ENCODE measurements at regions not wholly inside any gene's neighbourhood (a gene's known extent, or its start where the extent isn't known, plus 50 kb on each side); places are given as distances from the start of the nearest gene placed in this dataset.
A peak's percentile ranks its signal among the peaks of the same experiment; 100 is the strongest.
"Not testable (repeated sequence)": the region's sequence is repeated elsewhere in the genome, so short reads cannot be mapped to it uniquely, and the experiment has no call there.

DNA sequence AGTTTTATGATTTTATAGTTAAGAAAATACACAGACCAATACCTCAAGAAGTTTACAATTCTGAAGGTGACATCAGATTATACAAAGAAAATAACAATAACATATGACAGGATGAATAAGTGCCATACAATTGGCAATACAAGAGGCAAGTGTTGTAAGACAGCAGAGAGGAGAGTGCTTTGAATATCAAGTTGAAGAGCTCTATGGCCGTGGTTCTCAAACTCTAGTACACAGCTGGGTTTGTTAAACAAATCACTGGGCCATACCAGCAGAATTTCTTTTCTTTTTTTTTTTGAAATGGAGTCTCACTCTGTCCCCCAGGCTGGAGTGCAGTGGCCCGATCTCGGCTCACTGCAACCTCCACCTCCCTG lies 167.1 kb upstream of the NECTIN3 start:
- DNase-seq: no peak

DNA sequence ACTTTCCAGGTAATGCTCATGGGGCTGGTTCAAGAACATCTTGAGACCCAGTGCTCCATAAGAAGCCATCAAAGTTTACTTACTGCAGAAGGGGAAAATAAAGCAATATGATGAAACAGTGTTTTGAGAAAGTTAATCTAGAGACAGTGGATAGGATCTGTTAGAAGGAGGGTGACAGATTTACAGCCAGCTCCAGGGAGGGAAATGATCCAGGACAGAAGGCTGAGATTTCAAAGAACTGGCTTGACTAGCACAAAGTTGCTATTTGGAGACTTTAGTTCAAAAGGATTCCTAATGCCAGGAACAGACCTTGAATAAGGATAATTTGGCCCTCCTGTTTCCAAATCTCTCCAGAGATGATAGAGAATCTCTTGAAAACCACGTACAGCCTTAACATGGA lies 166.5 kb upstream of the NECTIN3 start:
- no peak for DNase-seq

GRCh38 chr3:110909839-110910238 lies 161.8 kb upstream of the NECTIN3 start:
- DNase-seq: no peak

GRCh38 chr3:110910346-110910955 lies 161.2 kb upstream of the NECTIN3 start:
- DNase-seq: no peak

- no peak for DNase-seq
Observed at GRCh38 chr3:110918963-110919362, 152.7 kb upstream of the NECTIN3 start.

DNA sequence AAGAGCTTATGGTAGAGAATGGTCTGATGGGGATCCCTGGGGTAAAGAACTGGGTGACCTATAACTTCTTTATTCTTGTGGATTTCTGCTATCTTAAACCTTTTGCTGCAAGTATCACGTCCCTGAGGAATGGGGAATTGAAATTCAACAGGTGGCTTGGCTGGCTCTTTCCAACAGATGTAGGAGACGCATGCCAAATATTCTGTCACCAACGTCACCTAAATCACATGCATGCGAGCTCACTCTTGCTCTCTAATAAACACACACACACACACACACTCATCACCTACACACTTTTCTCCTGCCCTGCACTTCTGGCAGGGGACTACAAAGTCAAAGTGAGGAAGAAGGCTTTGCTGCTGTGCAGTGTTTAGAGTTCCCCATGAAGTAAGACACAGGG lies 145.8 kb upstream of the NECTIN3 start:
- DNase-seq: peak; percentile 47

- DNase-seq: no peak
Observed at GRCh38 chr3:110928016-110928662, 143.5 kb upstream of the NECTIN3 start.

DNA sequence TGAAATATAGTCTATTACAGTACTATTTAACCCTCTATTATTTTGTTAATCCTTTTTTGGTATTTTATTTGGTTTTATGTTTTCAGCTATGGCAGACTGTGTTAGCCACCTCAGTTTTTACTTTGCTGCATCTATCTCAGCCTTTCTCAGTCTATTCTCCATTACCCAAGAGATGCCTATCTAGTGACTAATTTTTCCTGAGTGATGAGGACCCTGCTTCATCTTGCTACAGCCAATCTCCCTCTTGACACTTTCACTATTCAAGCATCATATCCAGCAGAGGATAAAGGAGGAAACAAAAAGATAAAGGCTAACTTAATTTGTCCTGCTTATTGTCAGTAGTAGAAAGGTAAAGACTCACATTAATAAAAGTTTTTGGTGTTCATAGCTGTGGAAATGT lies 141.8 kb upstream of the NECTIN3 start:
- DNase-seq: no peak

GRCh38 chr3:110932567-110932966 lies 139.0 kb upstream of the NECTIN3 start:
- no peak for DNase-seq

DNA sequence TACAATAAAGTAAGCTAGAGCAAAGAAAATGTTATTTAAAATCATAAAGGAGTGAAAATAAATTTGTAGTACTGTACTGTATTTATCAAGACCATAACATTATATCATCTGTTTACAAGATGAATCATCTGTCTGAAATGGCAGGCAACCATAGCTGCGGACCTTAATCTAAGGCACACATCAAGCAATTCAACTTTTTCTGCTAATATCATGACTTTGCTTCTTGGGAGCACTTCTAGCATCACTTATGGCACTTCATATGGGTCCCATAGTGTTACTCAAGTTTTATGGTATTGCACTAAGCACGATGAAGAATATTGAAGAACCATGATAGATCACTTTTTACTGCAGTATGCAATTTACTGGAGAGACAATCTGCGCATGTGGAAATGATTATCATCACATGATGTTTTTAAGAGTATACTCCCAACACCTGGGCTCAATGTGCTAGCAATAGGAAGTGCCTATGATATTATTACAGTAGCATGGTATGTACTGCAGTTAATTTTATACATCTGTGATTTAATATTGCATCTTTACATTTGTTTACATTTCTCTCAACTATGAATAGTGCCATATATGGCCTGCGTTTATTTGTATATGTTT lies 137.7 kb upstream of the NECTIN3 start:
- DNase-seq: no peak

DNA sequence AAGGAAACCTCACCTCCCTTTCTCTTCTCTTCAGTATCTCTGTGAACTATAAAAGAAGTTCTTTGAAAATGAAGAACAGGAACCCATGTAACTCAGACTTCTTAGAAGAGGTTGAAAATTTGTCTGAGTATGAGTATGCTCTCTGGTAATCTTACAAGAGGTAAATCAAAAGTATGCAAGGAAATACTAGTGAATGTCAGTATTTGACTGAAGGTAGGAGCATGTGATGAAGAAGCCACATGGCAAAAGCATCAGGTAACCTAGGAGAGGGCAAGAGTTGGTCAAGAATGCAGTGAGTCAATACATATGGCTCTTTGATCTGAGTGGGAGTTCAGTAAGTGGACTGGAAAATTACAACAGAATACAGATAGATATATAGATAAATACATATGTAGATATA lies 133.0 kb upstream of the NECTIN3 start:
- DNase-seq: no peak

- DNase-seq: no peak
Observed at GRCh38 chr3:110940055-110940454, 131.6 kb upstream of the NECTIN3 start.

DNA sequence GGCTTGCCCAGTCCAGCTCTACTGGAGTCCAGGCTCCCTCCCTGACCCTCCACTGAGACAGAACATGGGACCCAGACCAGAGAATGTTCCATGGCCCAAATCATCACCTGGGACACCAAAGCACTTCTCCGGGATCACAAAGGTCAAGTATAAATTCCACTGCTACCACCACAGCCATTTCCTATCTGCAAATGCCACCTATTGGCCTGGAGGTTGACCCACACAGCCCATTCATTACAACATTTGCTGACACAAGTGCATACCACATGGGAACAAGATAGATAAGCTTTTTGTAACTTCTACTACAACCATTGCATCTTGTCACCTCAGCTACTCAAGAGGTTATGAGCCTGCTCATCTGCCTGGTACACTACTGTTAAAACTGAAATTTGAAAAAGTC lies 126.8 kb upstream of the NECTIN3 start:
- DNase-seq: no peak

DNA sequence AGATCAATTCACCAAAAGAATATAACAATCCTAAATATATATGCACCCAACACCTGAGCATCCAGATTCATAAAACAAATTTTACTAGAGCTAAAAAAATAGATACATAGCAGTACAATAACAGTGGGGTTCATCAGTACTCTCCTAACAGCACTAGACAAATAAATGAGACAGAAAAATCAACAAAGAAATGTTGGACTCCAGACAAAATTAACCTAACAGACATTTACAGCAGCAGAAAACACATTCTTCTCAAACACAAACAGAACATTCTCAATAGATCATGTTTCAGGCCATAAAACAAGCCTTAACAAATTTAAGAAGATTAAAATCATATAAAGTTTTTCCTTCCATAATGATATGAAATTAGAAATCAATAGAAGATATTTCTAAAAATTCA lies 124.8 kb upstream of the NECTIN3 start:
- no peak for DNase-seq

DNA sequence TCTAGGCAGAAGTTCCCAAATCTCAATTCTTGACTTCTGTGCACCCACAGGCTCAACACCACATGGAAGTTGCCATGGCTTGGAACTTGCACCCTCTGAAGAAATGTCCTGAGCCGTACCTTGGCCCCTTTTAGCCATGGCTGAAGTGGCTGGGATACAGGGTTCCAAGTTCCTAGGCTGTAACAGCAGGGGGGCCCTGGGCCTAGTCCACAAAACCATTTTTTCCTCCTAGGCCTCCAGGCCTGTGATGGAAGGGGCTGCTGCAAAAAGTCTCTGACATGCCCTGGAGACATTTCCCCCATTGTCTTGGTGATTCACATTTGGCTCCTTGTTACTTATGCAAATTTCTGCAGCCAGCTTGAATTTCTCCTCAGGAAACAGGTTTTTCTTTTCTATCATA lies 122.4 kb upstream of the NECTIN3 start:
- not testable (repeated sequence) for DNase-seq

DNA sequence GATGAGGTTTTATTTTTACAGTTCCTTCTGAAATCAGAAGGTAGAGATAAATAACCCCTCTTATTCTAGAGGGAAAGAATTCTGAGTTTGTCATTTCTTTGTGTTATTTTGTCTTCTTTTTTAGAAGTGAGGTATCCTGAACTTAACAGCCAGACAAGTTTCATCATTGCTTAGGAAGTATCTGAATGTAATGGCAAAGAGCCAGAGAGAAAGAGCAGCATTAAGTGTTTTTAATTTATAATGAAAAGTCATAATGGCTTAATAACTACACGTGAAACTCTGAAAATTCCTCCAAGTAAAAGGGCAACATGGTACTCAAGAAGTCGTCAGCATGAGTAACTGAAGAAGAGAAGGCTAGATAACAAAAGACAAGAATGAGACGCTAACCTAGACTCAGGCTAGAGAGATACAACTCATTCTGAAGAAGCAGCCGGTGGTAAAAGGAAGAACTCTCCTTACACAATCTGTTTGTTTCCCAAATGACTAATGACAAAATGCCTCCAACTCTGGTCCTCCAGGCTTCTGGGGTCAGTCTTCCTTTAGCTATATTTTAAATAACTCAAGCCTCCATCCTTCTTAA lies 116.2 kb upstream of the NECTIN3 start:
- DNase-seq: no peak

DNA sequence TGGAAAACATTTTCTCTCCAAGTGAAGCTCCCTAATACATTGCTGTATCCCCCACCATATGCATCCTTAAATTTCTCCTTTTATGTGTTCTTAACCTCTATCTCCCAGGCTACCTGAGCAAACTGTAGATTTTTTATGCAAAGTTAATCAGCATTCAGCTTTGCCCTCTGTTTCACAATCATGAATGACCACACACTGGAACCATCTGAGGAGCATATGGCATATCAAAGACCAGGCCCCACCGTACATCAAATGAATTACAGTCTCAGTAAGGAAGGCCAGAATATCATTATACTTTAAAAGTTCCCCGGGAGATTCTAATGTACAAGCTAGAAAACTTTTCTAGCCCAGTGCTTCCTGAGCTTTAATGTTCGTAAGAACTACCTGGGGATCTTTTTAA lies 115.5 kb upstream of the NECTIN3 start:
- no peak for DNase-seq

GRCh38 chr3:110957247-110958025 lies 114.2 kb upstream of the NECTIN3 start:
- DNase-seq: no peak

GRCh38 chr3:110958313-110959147 lies 113.1 kb upstream of the NECTIN3 start:
- no peak for DNase-seq

GRCh38 chr3:110965976-110966375 lies 105.6 kb upstream of the NECTIN3 start:
- no peak for DNase-seq

DNA sequence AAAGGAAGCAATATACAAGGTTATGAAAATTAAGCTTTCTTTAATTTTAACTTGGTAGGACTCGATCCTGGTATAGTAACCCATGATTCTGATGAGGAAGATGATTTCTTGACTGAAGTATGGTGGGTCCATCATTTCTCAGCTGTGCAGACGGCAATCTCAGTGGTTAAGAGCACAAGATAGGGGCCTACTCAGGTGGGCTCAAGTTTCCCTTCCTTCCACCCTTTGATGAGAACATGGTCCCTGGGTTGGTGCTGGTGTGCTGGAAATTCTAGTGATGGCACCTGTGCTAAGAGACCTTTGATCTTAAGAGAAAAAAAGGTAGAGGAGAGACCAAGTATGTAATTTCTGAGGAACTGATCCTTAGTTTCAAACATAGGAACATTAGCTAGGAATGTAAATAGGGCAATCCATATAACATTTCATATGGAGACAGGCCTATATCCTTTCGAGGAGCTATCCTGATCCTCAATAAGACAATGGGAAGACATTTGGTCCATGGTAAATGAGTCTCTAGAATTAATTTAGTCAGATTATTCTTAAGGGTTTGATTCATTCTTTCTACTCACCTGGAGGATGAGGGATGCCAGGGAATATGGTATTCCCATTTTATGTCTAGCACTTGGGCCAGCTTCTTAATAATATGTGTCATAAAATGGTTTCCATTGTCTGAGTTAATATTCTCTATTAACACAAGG lies 104.5 kb upstream of the NECTIN3 start:
- no peak for DNase-seq

- no peak for DNase-seq
Observed at GRCh38 chr3:110968076-110968475, 103.5 kb upstream of the NECTIN3 start.

Data from femur (tissue), 1 donor.